H1 (cell line): ENCODE measurements at regions not wholly inside any gene's neighbourhood (a gene's known extent, or its start where the extent isn't known, plus 50 kb on each side); places are given as distances from the start of the nearest gene placed in this dataset.

ENCODE experiments used
- CTCF ChIA-PET: fragments of 300-600 bp; sonication (Branson Sonifier 250); formaldehyde crosslinking; loops from one replicate; lab custom pipeline; 2021; ENCODE audit not compliant: partially characterized antibody; lab: Charles Lee
- POLR2A ChIA-PET: fragments of 300-600 bp; sonication (Branson Sonifier 250); formaldehyde crosslinking; loops from one replicate; lab custom pipeline; 2021; ENCODE audit warnings: inconsistent platforms; ENCODE audit not compliant: partially characterized antibody; lab: Charles Lee
- DNase-seq, 2 experiments: peaks; one replicate each; pipeline versions ENCODE4 v3.0.0 to v3.0.0-alpha.2; 2010 to 2022; ENCODE audit warnings: low spot score in 2 of 2, low read depth in 1 of 2, mixed read lengths in 1 of 2
- FAIRE-seq: peaks from 2 replicates; lab custom pipeline; 2011; peaks lifted over from hg19 to GRCh38; lab: Jason Lieb, UNC
- H2AFZ ChIP-seq: 2 replicates; pipeline ENCODE4 v1.8.1; 2012; ENCODE audit warnings: low read length, inconsistent platforms
- H2AK5ac ChIP-seq: 2 replicates; pipeline ENCODE4 v1.6.1; 2013; ENCODE audit warnings: low read depth, low read length
- H2BK120ac ChIP-seq: replicated peaks from 2 replicates; pipeline ENCODE3; 2013; ENCODE audit warnings: low read depth, low read length, inconsistent platforms
- H2BK12ac ChIP-seq: 2 replicates; pipeline ENCODE4 v1.6.1; 2013; ENCODE audit warnings: low read depth, low read length
- H2BK15ac ChIP-seq: 2 replicates; pipeline ENCODE4 v1.6.1; 2013; ENCODE audit warnings: low read length
- H2BK20ac ChIP-seq: 2 replicates; pipeline ENCODE4 v1.6.1; 2013; ENCODE audit warnings: low read length
- H2BK5ac ChIP-seq: 2 replicates; pipeline ENCODE4 v1.6.1; 2013; ENCODE audit warnings: low read depth, low read length
- H3K14ac ChIP-seq: 2 replicates; pipeline ENCODE4 v1.6.1; 2013; ENCODE audit warnings: inconsistent platforms; ENCODE audit not compliant: insufficient read length
- H3K18ac ChIP-seq: 2 replicates; pipeline ENCODE4 v1.6.1; 2013; ENCODE audit warnings: low read length; ENCODE audit errors: extremely low read depth
- H3K23ac ChIP-seq: 2 replicates; pipeline ENCODE4 v1.6.1; 2013; ENCODE audit warnings: inconsistent platforms; ENCODE audit not compliant: insufficient read length
- H3K23me2 ChIP-seq: 2 replicates; pipeline ENCODE4 v1.6.1; 2013; ENCODE audit warnings: low read depth, low read length
- H3K27ac ChIP-seq: 2 replicates; pipeline ENCODE4 v1.6.1; 2011; ENCODE audit warnings: low read depth, low read length, inconsistent platforms
- H3K27me3 ChIP-seq, 4 experiments: replicated peaks in 1 of 4; 1 replicate in 1 of 4; 2 replicates in 3 of 4; pipeline versions ENCODE4 v1.6.1 to v1.8.1; 2011 to 2013; ENCODE audit warnings: low read length in 3 of 4, mild to moderate bottlenecking in 3 of 4, inconsistent platforms in 2 of 4, mixed read lengths in 2 of 4, moderate library complexity in 1 of 4; ENCODE audit not compliant: control insufficient read depth in 3 of 4, insufficient read depth in 3 of 4; ENCODE audit errors: extremely low read depth in 1 of 4
- H3K36me3 ChIP-seq, 4 experiments: 2 replicates each; pipeline versions ENCODE4 v1.6.1 to v1.8.1; 2011 to 2013; ENCODE audit warnings: mild to moderate bottlenecking in 4 of 4, low read length in 3 of 4, moderate library complexity in 2 of 4, control low read depth in 1 of 4, inconsistent platforms in 1 of 4; ENCODE audit not compliant: insufficient read depth in 4 of 4, control insufficient read depth in 2 of 4
- H3K4ac ChIP-seq: replicated peaks from 2 replicates; pipeline ENCODE3; 2013; ENCODE audit warnings: low read length, low read depth, mixed read lengths, inconsistent platforms; ENCODE audit not compliant: insufficient read length
- H3K4me1 ChIP-seq, 4 experiments: replicated peaks in 1 of 4; 1 replicate in 1 of 4; 2 replicates in 3 of 4; pipeline versions ENCODE4 v1.6.1 to v1.8.1; 2011 to 2013; ENCODE audit warnings: low read length in 3 of 4, inconsistent platforms in 2 of 4, mixed read lengths in 1 of 4; ENCODE audit not compliant: insufficient read depth in 4 of 4, control insufficient read depth in 3 of 4
- H3K4me2 ChIP-seq, 2 experiments: 2 replicates each; pipeline versions ENCODE4 v1.6.1 to v1.8.1; 2011 to 2013; ENCODE audit warnings: low read depth in 2 of 2, low read length in 2 of 2, control low read depth in 1 of 2, inconsistent platforms in 1 of 2, mild to moderate bottlenecking in 1 of 2; ENCODE audit not compliant: insufficient read depth in 1 of 2
- H3K4me3 ChIP-seq, 4 experiments: fragments of 200-600, 300-600 bp in 1 of 4; sonication (generic), shearing (Covaris generic), sonication (Bioruptor Twin) in 1 of 4; 2 replicates each; pipeline versions ENCODE4 v1.5.1 to v1.8.1; 2011 to 2016; ENCODE audit warnings: low read length in 4 of 4, low read depth in 3 of 4, control low read depth in 2 of 4, inconsistent platforms in 2 of 4, mild to moderate bottlenecking in 2 of 4, mixed read lengths in 1 of 4, moderate library complexity in 1 of 4; ENCODE audit not compliant: insufficient read depth in 2 of 4; ENCODE audit errors: extremely low read depth in 1 of 4
- H3K56ac ChIP-seq: replicated peaks from 2 replicates; pipeline ENCODE3; 2013; ENCODE audit warnings: low read depth, mild to moderate bottlenecking, mixed read lengths, low read length, inconsistent platforms; ENCODE audit not compliant: insufficient read length
- H3K79me1 ChIP-seq: 2 replicates; pipeline ENCODE4 v1.6.1; 2013; ENCODE audit warnings: low read depth, low read length, control low read depth
- H3K79me2 ChIP-seq, 2 experiments: 2 replicates each; pipeline versions ENCODE4 v1.6.1 to v1.8.1; 2012 to 2013; ENCODE audit warnings: low read length in 2 of 2, mild to moderate bottlenecking in 2 of 2, inconsistent platforms in 1 of 2; ENCODE audit not compliant: insufficient read depth in 2 of 2, control insufficient read depth in 1 of 2
- H3K9ac ChIP-seq, 4 experiments: replicated peaks in 1 of 4; 1 replicate in 1 of 4; 2 replicates in 3 of 4; pipeline versions ENCODE4 v1.6.1 to v1.8.1; 2011 to 2013; ENCODE audit warnings: low read depth in 3 of 4, low read length in 3 of 4, control low read depth in 2 of 4, mild to moderate bottlenecking in 2 of 4, moderate library complexity in 2 of 4, inconsistent platforms in 1 of 4; ENCODE audit errors: extremely low read depth in 1 of 4
- H3K9me3 ChIP-seq, 2 experiments: 2 replicates each; pipeline versions ENCODE4 v1.6.1 to v1.8.1; 2012 to 2013; ENCODE audit warnings: mild to moderate bottlenecking in 2 of 2, moderate library complexity in 2 of 2, control low read depth in 1 of 2, inconsistent platforms in 1 of 2, low read depth in 1 of 2, low read length in 1 of 2, mixed read lengths in 1 of 2; ENCODE audit not compliant: insufficient read depth in 2 of 2
- H4K20me1 ChIP-seq, 2 experiments: replicated peaks in 1 of 2; 2 replicates each; pipeline versions ENCODE3 to v1.8.1; 2011 to 2013; ENCODE audit warnings: inconsistent platforms in 2 of 2, low read length in 2 of 2, mild to moderate bottlenecking in 1 of 2; ENCODE audit not compliant: insufficient read depth in 2 of 2, control insufficient read depth in 1 of 2
- H4K5ac ChIP-seq: 2 replicates; pipeline ENCODE4 v1.6.1; 2013; ENCODE audit warnings: low read length, low read depth, mixed read lengths, inconsistent platforms; ENCODE audit not compliant: insufficient read length
- H4K8ac ChIP-seq: 2 replicates; pipeline ENCODE4 v1.8.0; 2013; ENCODE audit warnings: mild to moderate bottlenecking, moderate library complexity, low read length, inconsistent platforms; ENCODE audit not compliant: insufficient read depth; ENCODE audit errors: extremely low read depth
- H4K91ac ChIP-seq: replicated peaks from 2 replicates; pipeline ENCODE3; 2013; ENCODE audit warnings: low read length, mixed read lengths, inconsistent platforms; ENCODE audit not compliant: insufficient read length
- CHD1 ChIP-seq: IDR thresholded peaks from 2 replicates; pipeline ENCODE4 v1.6.1; 2012; ENCODE audit warnings: low read depth, low read length, improper control_type of control experiment
- CREB1 ChIP-seq: IDR thresholded peaks from 2 replicates; pipeline ENCODE4 v1.6.1; 2012; ENCODE audit warnings: inconsistent platforms
- FOSL1 ChIP-seq: IDR thresholded peaks from 2 replicates; pipeline ENCODE4 v1.6.1; 2011; ENCODE audit warnings: mild to moderate bottlenecking, low read depth, low read length, moderate library complexity; ENCODE audit not compliant: insufficient read depth
- MAX ChIP-seq: IDR thresholded peaks from 2 replicates; pipeline ENCODE4 v1.6.1; 2012; ENCODE audit warnings: inconsistent platforms
- NANOG ChIP-seq: IDR thresholded peaks from 2 replicates; pipeline ENCODE4 v1.6.1; 2011; ENCODE audit warnings: low read length, low read depth, mild to moderate bottlenecking, inconsistent platforms; ENCODE audit not compliant: insufficient read depth, poor library complexity, severe bottlenecking
- RAD21 ChIP-seq, 2 experiments: IDR thresholded peaks in 1 of 2; conservative IDR thresholded peaks in 1 of 2; 2 replicates each; pipeline ENCODE4 v1.6.1; 2011; ENCODE audit warnings: low read depth in 2 of 2, low read length in 2 of 2, improper control_type of control experiment in 1 of 2, inconsistent platforms in 1 of 2, mild to moderate bottlenecking in 1 of 2, moderate library complexity in 1 of 2
- SAP30 ChIP-seq: fragments of 300-600 bp; sonication (generic); IDR thresholded peaks from 2 replicates; pipeline ENCODE4 v1.7.1; 2012; ENCODE audit warnings: low read length, moderate library complexity, mild to moderate bottlenecking, inconsistent platforms; ENCODE audit not compliant: insufficient read depth, insufficient replicate concordance
- SIX5 ChIP-seq: IDR thresholded peaks from 2 replicates; pipeline ENCODE4 v1.6.1; 2011; ENCODE audit warnings: mild to moderate bottlenecking, low read depth, low read length
- WGBS, 2 experiments: shearing (Covaris generic) in 1 of 2; methylation state at CpG; one replicate each; pipeline versions ENCODE4 v1.1.6 to v1.1.7; 2013 to 2015; ENCODE audit warnings: low lambda C conversion rate in 2 of 2, mixed read lengths in 2 of 2, inconsistent platforms in 1 of 2, low coverage in 1 of 2, missing lambda C conversion rate in 1 of 2; ENCODE audit not compliant: insufficient replicate concordance in 2 of 2, insufficient coverage in 1 of 2, insufficient read length in 1 of 2; ENCODE audit errors: extremely low coverage in 1 of 2, missing lambda C conversion rate in 1 of 2; 5-methylcytosine and 5-hydroxymethylcytosine counted together

DNA sequence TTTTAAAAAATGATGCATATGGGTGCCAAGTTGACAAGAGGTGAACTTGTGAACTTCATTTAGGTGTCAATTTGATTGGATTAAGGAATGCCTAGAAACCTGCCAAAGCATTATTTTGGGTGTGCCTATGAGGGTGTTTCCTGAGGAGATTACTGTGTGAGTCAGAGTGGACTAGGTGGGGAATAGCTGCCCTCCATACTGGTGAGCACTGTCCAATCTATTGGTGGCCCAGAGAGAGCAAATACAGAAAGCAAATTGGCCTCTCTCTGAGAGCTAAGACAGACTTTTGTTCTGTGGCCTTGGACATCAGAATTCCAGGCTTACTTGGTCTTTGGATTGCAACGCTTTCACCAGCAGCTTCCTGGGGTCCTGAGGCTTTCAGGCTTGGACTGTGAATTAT, 388.0 kb downstream of the SUCLG1 start:
- no peaks in the 10 kb centered on the region for H3K9me3 ChIP-seq
- no peak overlapping the region for H2BK12ac ChIP-seq
- POLR2A ChIA-PET, result no interaction called here

More for the DNA sequence above, 388.0 kb downstream of the SUCLG1 start:
- Histone ChIP-seq H3K4ac (no peak overlapping the region), H3K23ac (no peak overlapping the region), H3K56ac (no peak overlapping the region), H2BK20ac (no peak overlapping the region), H3K4me2 (no peak overlapping the region), H2BK15ac (no peak overlapping the region), H2AK5ac (no peak overlapping the region), H3K18ac (no peak overlapping the region), H3K27me3 (no peaks in the 10 kb centered on the region), H4K8ac (no peak overlapping the region), H3K79me2 (no peaks in the 10 kb centered on the region), H3K4me1 (no peaks in the 10 kb centered on the region), H3K23me2 (no peaks in the 10 kb centered on the region; the same call in 1 of the 2 replicates), H4K91ac (no peak overlapping the region), H2AFZ (no peak overlapping the region), H3K27ac (no peak overlapping the region), H4K20me1 (no peaks in the 10 kb centered on the region), H3K9ac (no peak overlapping the region), H2BK5ac (no peak overlapping the region), H2BK120ac (no peak overlapping the region), H3K14ac (no peak overlapping the region), H3K79me1 (no peaks in the 10 kb centered on the region), H4K5ac (no peak overlapping the region), H3K4me3 (no peak overlapping the region), H3K36me3 (no peaks in the 10 kb centered on the region)
- CTCF ChIA-PET, result no interaction called here
- FAIRE-seq (no peak), DNase-seq (no peak)
- TF ChIP-seq SAP30 (no peak), CREB1 (no peak), CHD1 (no peak), NANOG (no peak), MAX (no peak), SIX5 (no peak), RAD21 (IDR thresholded peaks at IDR 0.05 in 1 of 2, conservative IDR thresholded peaks at IDR 0.05 in 1 of 2; ENCODE audit: low read depth in 2 of 2, low read length in 2 of 2) (no peak), FOSL1 (no peak)
- WGBS, 2 experiments, result 100% methylated on average over 1 of the region's 1 CpG; no CpG with 5 or more reads in 1 of the 2 experiments
